Sciatic nerve (tissue), 2 donors: ENCODE measurements at regions not wholly inside any gene's neighbourhood (a gene's known extent, or its start where the extent isn't known, plus 50 kb on each side); places are given as distances from the start of the nearest gene placed in this dataset.
"Not testable (repeated sequence)": the region's sequence is repeated elsewhere in the genome, so short reads cannot be mapped to it uniquely, and the experiment has no call there.

Experiments used
- ATAC-seq: fragments of 200-7000 bp; cut with Tn5 transposase; one replicate; pipeline ENCODE4 v1.9.1; 2020; ENCODE audit warnings: mild to moderate bottlenecking, moderate library complexity
- DNase-seq: peaks from one replicate; pipeline ENCODE4 v3.0.0-alpha.2; 2020; ENCODE audit warnings: low spot score
- intact Hi-C: fragments of 100-400 bp; cut with DNase I; formaldehyde crosslinking; loops from one replicate; pipeline ENCODE4 v1.14.2; 2022
- donor health status: DM: no; HTN: no; CAD: no.
- donor health status: DM: no; HTN: no; CAD: no.

- intact Hi-C loops, result no loop called here
- DNase-seq, result no peak
- no peak for ATAC-seq
Measured at GRCh38 chr3:20865803-20866202, 679.8 kb upstream of the SGO1 start.

DNA sequence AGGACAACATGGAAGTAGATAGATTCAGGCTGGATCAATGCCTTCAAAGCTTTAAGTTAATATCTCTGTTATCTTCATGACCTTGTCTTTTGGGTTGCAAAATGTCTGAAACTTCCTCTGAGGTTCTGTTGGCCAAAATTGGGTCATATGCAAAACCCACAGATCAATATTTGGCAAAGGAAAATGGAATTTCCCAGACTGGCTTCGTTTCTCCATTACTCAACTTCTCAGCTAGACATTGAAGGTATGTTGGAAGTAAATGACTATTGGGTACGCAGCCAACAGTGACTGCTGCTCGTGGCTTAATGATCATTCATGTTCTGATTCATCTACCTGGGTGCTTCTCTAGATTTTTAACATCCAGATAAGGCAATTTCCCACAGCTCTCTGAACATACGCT, 675.4 kb upstream of the SGO1 start:
- DNase-seq, result no peak
- ATAC-seq, result no peak
- intact Hi-C loops, result no loop called here

- intact Hi-C loops, result no loop called here
- ATAC-seq (no peak), DNase-seq (no peak)
Measured at GRCh38 chr3:20857636-20858035, 671.6 kb upstream of the SGO1 start.

GRCh38 chr3:20853890-20854289, 667.9 kb upstream of the SGO1 start:
- ATAC-seq, result no peak
- intact Hi-C loops, result no loop called here

DNA sequence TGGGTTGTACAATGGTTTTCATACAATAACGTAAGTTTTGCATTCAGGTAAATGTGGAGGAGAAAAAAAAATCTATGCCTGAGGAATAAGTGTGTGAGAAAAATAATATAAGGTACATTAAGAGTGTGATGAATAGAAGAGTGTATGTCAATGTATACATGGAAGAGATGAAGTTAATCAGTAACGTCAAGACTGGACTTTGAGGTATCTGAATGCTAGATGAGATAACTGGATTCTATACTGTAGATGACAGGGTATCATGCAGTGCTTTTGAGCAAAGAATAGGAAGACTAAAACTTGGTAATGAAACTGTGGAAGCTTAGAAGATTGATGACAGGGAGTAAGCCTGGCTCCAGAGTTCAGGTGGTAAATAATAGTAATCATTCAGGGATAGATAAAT, 666.7 kb upstream of the SGO1 start:
- ATAC-seq, result no peak
- no peak for DNase-seq
- intact Hi-C loops, result no loop called here

More at GRCh38 chr3:20853890-20854289, 667.9 kb upstream of the SGO1 start:
- DNase-seq, result no peak

DNA sequence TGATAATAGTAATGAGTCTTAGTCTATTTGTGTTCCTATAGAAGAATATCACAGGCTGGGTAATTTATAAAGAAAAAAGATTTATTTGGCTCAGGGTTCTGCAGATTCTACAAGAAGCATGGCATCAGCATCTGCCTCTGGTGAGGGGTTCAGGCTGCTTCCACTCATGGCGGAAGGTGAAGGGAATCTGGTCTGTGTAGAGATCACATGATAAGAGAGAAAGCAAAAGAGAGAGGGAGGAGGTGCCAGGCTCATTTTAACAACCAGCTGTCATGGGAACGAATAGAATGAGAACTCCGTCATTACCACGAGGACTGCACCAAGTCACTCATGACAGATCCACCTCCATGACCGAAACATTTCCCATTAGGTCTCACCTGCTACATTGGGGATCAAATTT, 664.0 kb upstream of the SGO1 start:
- DNase-seq (no peak), ATAC-seq (no peak)
- intact Hi-C loops, result no loop called here

GRCh38 chr3:20846832-20847231, 660.8 kb upstream of the SGO1 start:
- DNase-seq (no peak), ATAC-seq (no peak)
- intact Hi-C loops, result no loop called here

- DNase-seq, result no peak
- intact Hi-C loops, result no loop called here
- ATAC-seq, result no peak
Measured at GRCh38 chr3:20846066-20846465, 660.1 kb upstream of the SGO1 start.

- intact Hi-C loops, result no loop called here
- DNase-seq (no peak), ATAC-seq (no peak)
Measured at GRCh38 chr3:20844851-20845250, 658.8 kb upstream of the SGO1 start.

- intact Hi-C loops, result no loop called here
- no peak for ATAC-seq
- no peak for DNase-seq
Measured at GRCh38 chr3:20842594-20843436, 656.8 kb upstream of the SGO1 start.

GRCh38 chr3:20842002-20842401, 656.0 kb upstream of the SGO1 start:
- ATAC-seq (no peak), DNase-seq (no peak)
- intact Hi-C loops, result no loop called here

DNA sequence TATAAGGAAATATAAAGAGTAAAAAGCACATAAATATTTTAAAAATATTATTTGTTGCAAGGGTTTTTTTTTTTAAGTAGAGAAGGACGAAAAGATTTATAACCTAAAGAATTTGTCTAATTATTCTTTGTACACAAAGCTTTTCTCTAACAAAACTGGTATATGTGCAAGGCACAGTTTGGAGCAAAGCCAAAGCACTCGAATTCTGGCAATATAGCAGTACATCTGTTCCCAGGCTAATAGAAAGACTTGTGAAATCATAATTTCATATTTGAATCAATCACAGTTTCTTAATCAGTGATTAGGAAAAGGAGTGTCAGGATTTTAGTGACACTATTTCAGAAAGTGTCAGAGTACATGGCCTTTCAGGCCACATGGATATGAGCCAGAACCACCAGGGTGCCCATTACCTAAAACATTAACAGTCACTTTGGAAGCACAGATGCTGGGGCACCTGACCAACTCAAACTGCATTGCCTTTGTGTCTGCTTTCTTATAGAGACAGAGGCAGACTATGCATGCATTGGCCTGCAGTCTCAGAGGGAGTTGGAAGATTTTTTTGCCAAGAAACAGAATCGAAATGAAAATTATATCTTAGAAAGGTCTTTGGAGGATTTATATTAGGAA, 651.8 kb upstream of the SGO1 start:
- DNase-seq (no peak), ATAC-seq (no peak)
- intact Hi-C loops, result no loop called here

- DNase-seq (no peak), ATAC-seq (no peak)
- intact Hi-C loops, result no loop called here
Measured at GRCh38 chr3:20836801-20837200, 650.8 kb upstream of the SGO1 start.

GRCh38 chr3:20832963-20833362, 647.0 kb upstream of the SGO1 start:
- DNase-seq (no peak), ATAC-seq (no peak)
- intact Hi-C loops, result no loop called here

DNA sequence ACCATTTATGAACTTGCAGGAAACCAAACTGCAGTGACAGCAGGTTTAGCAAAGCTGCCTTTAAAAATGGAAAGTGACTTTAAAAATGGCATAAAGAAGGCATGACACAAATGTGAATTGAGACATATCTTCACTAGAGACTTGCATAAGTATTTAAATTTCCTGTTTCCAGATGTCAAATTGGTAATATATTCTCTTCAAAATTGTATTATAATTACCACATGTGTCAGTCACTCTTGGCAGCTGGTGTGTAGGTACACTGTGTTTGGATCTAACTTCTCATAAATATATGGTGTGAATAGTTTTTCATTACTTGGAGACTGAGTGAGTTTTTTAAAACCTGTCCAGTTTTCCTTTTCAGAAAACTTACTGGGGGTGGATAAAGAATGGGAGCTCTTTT, 636.2 kb upstream of the SGO1 start:
- intact Hi-C loops, result no loop called here
- no peak for ATAC-seq

GRCh38 chr3:20820872-20821271, 634.9 kb upstream of the SGO1 start:
- DNase-seq, intact Hi-C loops, ATAC-seq: not testable (repeated sequence)

More for the DNA sequence above, 636.2 kb upstream of the SGO1 start:
- DNase-seq, result no peak

- intact Hi-C loops, result no loop called here
- ATAC-seq (no peak), DNase-seq (no peak)
Measured at GRCh38 chr3:20811631-20812030, 625.6 kb upstream of the SGO1 start.

DNA sequence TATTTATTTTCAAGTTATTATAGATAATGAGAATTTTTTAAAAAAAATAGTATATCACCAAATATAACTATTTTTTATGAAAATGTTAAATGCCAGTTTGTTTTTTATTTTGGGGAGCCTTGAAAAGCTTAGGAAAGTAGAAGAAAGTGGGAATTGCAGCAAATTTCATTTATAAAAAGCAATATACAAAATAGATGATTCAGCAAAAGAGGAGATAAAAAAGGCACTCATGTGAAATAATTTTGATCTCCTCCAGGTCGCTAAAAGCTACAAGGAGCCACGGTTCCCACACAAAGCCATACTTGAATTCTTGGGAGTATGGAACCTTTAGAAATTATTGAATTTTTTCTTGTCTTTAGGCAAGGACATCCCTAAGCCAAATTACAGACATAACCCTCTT, 625.0 kb upstream of the SGO1 start:
- intact Hi-C loops, result no loop called here
- DNase-seq (no peak), ATAC-seq (no peak)

DNA sequence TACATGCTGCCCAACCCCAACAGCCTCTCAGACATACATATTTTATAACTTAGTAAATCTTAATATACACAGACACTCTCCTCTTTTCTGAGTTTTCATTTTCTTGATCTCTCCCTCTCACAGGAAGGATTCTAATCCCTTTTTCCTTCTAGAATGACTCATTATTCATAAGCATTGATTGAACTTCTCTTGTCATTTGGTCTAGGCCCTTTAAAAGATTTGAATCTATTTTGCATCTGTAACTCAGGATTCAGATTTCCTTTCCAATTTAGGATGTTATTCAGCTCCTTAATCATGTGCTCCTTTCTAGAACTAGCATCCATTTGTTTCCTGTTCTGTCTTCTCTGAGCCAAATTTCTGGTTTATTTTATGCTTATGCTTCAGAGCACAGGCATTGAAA, 624.5 kb upstream of the SGO1 start:
- intact Hi-C loops, result no loop called here
- no peak for ATAC-seq
- no peak for DNase-seq

GRCh38 chr3:20809356-20809755, 623.4 kb upstream of the SGO1 start:
- intact Hi-C loops, result no loop called here
- DNase-seq (no peak), ATAC-seq (no peak)

DNA sequence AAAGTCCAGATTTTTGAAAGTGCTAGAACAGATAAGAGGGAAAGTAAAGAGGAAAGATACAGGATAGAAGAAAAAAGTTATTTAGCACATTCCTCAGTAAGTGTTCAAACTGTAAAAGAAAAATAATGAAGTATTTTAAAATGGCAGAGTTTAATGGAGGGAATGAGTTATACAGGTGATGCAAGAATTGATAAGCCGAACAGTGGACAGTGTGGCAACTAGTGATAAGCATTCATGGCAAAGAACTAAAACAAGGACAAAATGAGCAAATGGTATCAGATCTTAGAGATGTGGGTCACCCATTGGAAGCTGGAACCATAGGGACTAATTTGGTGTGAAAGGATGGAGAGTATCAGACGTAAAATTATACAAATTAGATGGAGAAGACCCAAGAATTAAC, 622.9 kb upstream of the SGO1 start:
- intact Hi-C loops, result no loop called here
- ATAC-seq, result no peak
- DNase-seq, result no peak
